Activated naive CD8-positive, alpha-beta T cell treated with anti-CD3 and anti-CD28 coated beads, Interleukin-2, amount 10 ng/mL, durations not matched to agents 7 days and 5 days (primary cell): ENCODE measurements at regions not wholly inside any gene's neighbourhood (a gene's known extent, or its start where the extent isn't known, plus 50 kb on each side); places are given as distances from the start of the nearest gene placed in this dataset.
"Not testable (repeated sequence)": the region's sequence is repeated elsewhere in the genome, so short reads cannot be mapped to it uniquely, and the experiment has no call there.

Experiments
- ATAC-seq: fragments of 150-1000 bp; cut with Tn5 transposase; one replicate; pipeline ENCODE4 v1.10.0; 2021; ENCODE audit warnings: low read depth, moderate library complexity
- POLR2A ChIA-PET: fragments of 350-600 bp; sonication (Branson Sonifier 250); formaldehyde crosslinking; loops from one replicate; lab custom pipeline; 2021; ENCODE audit warnings: antibody characterized with exemption; lab: Charles Lee
- DNase-seq: peaks from one replicate; pipeline ENCODE4 v3.0.0; 2021
- H3K27ac Mint-ChIP-seq: one replicate; pipeline ENCODE4 v1.8.0; 2022; ENCODE audit warnings: mild to moderate bottlenecking, mixed read lengths
- H3K27me3 Mint-ChIP-seq: one replicate; pipeline ENCODE4 v1.8.0; 2022; ENCODE audit warnings: mild to moderate bottlenecking, moderate library complexity, mixed read lengths
- H3K36me3 Mint-ChIP-seq: one replicate; pipeline ENCODE4 v1.8.0; 2021; ENCODE audit warnings: mild to moderate bottlenecking, mixed read lengths
- H3K4me1 Mint-ChIP-seq: one replicate; pipeline ENCODE4 v1.8.0; 2021; ENCODE audit warnings: mixed read lengths
- H3K4me3 Mint-ChIP-seq: one replicate; pipeline ENCODE4 v1.8.0; 2022; ENCODE audit warnings: mild to moderate bottlenecking, moderate library complexity, mixed read lengths
- H3K9me3 Mint-ChIP-seq: one replicate; pipeline ENCODE4 v1.8.0; 2021; ENCODE audit warnings: mixed read lengths

- H3K27ac Mint-ChIP-seq: no peak overlapping the region
- H3K36me3 Mint-ChIP-seq: no peaks in the 10 kb centered on the region
- no peaks in the 10 kb centered on the region for H3K4me1 Mint-ChIP-seq
- no peaks in the 10 kb centered on the region for H3K27me3 Mint-ChIP-seq
- DNase-seq (no peak), ATAC-seq (no peak)
- H3K4me3 Mint-ChIP-seq: no peak overlapping the region
- H3K9me3 Mint-ChIP-seq: peaks cover 8% of the 10 kb centered on the region
- POLR2A ChIA-PET: no interaction called here
Measured at GRCh38 chr3:26920646-26921478, 298.3 kb downstream of the LRRC3B start.

- POLR2A ChIA-PET: no interaction called here
- DNase-seq (no peak), ATAC-seq (no peak)
- H3K4me1 Mint-ChIP-seq: no peaks in the 10 kb centered on the region
- no peaks in the 10 kb centered on the region for H3K27me3 Mint-ChIP-seq
- H3K9me3 Mint-ChIP-seq: no peaks in the 10 kb centered on the region
- no peaks in the 10 kb centered on the region for H3K36me3 Mint-ChIP-seq
- H3K27ac Mint-ChIP-seq: no peak overlapping the region
- H3K4me3 Mint-ChIP-seq: no peak overlapping the region
Measured at GRCh38 chr3:26931896-26932295, 309.3 kb downstream of the LRRC3B start.

GRCh38 chr3:26932752-26933151 lies 310.2 kb downstream of the LRRC3B start:
- H3K27me3 Mint-ChIP-seq: no peaks in the 10 kb centered on the region
- POLR2A ChIA-PET: no interaction called here
- H3K4me3 Mint-ChIP-seq: no peak overlapping the region
- ATAC-seq: no peak
- H3K9me3 Mint-ChIP-seq: no peaks in the 10 kb centered on the region
- no peaks in the 10 kb centered on the region for H3K36me3 Mint-ChIP-seq
- no peaks in the 10 kb centered on the region for H3K4me1 Mint-ChIP-seq
- no peak overlapping the region for H3K27ac Mint-ChIP-seq
- no peak for DNase-seq

GRCh38 chr3:26945480-26945879 lies 322.9 kb downstream of the LRRC3B start:
- H3K4me3 Mint-ChIP-seq, H3K36me3 Mint-ChIP-seq, ATAC-seq, DNase-seq, H3K27me3 Mint-ChIP-seq, H3K9me3 Mint-ChIP-seq, POLR2A ChIA-PET, H3K4me1 Mint-ChIP-seq, H3K27ac Mint-ChIP-seq: not testable (repeated sequence)

- H3K27ac Mint-ChIP-seq: no peak overlapping the region
- H3K27me3 Mint-ChIP-seq: no peaks in the 10 kb centered on the region
- H3K4me3 Mint-ChIP-seq: no peak overlapping the region
- peaks cover 5% of the 10 kb centered on the region for H3K9me3 Mint-ChIP-seq
- no peaks in the 10 kb centered on the region for H3K36me3 Mint-ChIP-seq
- no peaks in the 10 kb centered on the region for H3K4me1 Mint-ChIP-seq
- ATAC-seq (no peak), DNase-seq (no peak)
- POLR2A ChIA-PET: no interaction called here
Measured at GRCh38 chr3:26960382-26960781, 337.8 kb downstream of the LRRC3B start.

- POLR2A ChIA-PET: no interaction called here
- Mint-ChIP-seq H3K4me3 (no peak overlapping the region), H3K4me1 (no peaks in the 10 kb centered on the region), H3K36me3 (no peaks in the 10 kb centered on the region), H3K27ac (no peak overlapping the region), H3K27me3 (no peaks in the 10 kb centered on the region), H3K9me3 (peaks cover 3% of the 10 kb centered on the region)
- ATAC-seq: no peak
- no peak for DNase-seq
Measured at GRCh38 chr3:26962492-26963360, 340.2 kb downstream of the LRRC3B start.

GRCh38 chr3:26963361-26963743 lies 340.8 kb downstream of the LRRC3B start:
- no peaks in the 10 kb centered on the region for H3K36me3 Mint-ChIP-seq
- POLR2A ChIA-PET: no interaction called here
- H3K27me3 Mint-ChIP-seq: no peaks in the 10 kb centered on the region
- H3K27ac Mint-ChIP-seq: no peak overlapping the region
- H3K4me3 Mint-ChIP-seq: no peak overlapping the region
- ATAC-seq (no peak), DNase-seq (no peak)
- no peaks in the 10 kb centered on the region for H3K4me1 Mint-ChIP-seq
- peaks cover 2% of the 10 kb centered on the region for H3K9me3 Mint-ChIP-seq

- H3K4me3 Mint-ChIP-seq: no peak overlapping the region
- no peaks in the 10 kb centered on the region for H3K27me3 Mint-ChIP-seq
- H3K27ac Mint-ChIP-seq: no peak overlapping the region
- no peaks in the 10 kb centered on the region for H3K4me1 Mint-ChIP-seq
- DNase-seq: no peak
- H3K9me3 Mint-ChIP-seq: no peaks in the 10 kb centered on the region
- H3K36me3 Mint-ChIP-seq: no peaks in the 10 kb centered on the region
- no peak for ATAC-seq
- POLR2A ChIA-PET: no interaction called here
Measured at GRCh38 chr3:26964313-26964712, 341.7 kb downstream of the LRRC3B start.

- no peaks in the 10 kb centered on the region for H3K4me1 Mint-ChIP-seq
- no peak for DNase-seq
- no peaks in the 10 kb centered on the region for H3K9me3 Mint-ChIP-seq
- no peaks in the 10 kb centered on the region for H3K27me3 Mint-ChIP-seq
- H3K36me3 Mint-ChIP-seq: no peaks in the 10 kb centered on the region
- no peak overlapping the region for H3K27ac Mint-ChIP-seq
- no peak for ATAC-seq
- H3K4me3 Mint-ChIP-seq: no peak overlapping the region
- POLR2A ChIA-PET: no interaction called here
Measured at GRCh38 chr3:26964836-26965235, 342.3 kb downstream of the LRRC3B start.

- H3K4me3 Mint-ChIP-seq: no peak overlapping the region
- no peaks in the 10 kb centered on the region for H3K9me3 Mint-ChIP-seq
- H3K27me3 Mint-ChIP-seq: no peaks in the 10 kb centered on the region
- no peak for ATAC-seq
- no peak overlapping the region for H3K27ac Mint-ChIP-seq
- no peak for DNase-seq
- no peaks in the 10 kb centered on the region for H3K36me3 Mint-ChIP-seq
- POLR2A ChIA-PET: no interaction called here
- H3K4me1 Mint-ChIP-seq: no peaks in the 10 kb centered on the region
Measured at GRCh38 chr3:26967501-26967900, 344.9 kb downstream of the LRRC3B start.

GRCh38 chr3:26984416-26985390 lies 362.1 kb downstream of the LRRC3B start:
- no peaks in the 10 kb centered on the region for H3K27me3 Mint-ChIP-seq
- ATAC-seq: no peak

GRCh38 chr3:26989037-26989436 lies 366.5 kb downstream of the LRRC3B start:
- H3K27me3 Mint-ChIP-seq: no peaks in the 10 kb centered on the region
- no peak for DNase-seq
- H3K9me3 Mint-ChIP-seq: peaks cover 4% of the 10 kb centered on the region
- POLR2A ChIA-PET: no interaction called here
- H3K27ac Mint-ChIP-seq: no peak overlapping the region
- H3K4me3 Mint-ChIP-seq: no peak overlapping the region
- ATAC-seq: no peak
- no peaks in the 10 kb centered on the region for H3K36me3 Mint-ChIP-seq
- no peaks in the 10 kb centered on the region for H3K4me1 Mint-ChIP-seq

More at GRCh38 chr3:26984416-26985390, 362.1 kb downstream of the LRRC3B start:
- H3K4me1 Mint-ChIP-seq: no peaks in the 10 kb centered on the region
- H3K36me3 Mint-ChIP-seq: no peaks in the 10 kb centered on the region
- H3K4me3 Mint-ChIP-seq: no peak overlapping the region
- no peaks in the 10 kb centered on the region for H3K9me3 Mint-ChIP-seq
- no peak overlapping the region for H3K27ac Mint-ChIP-seq
- POLR2A ChIA-PET: no interaction called here
- DNase-seq: no peak

- no peak for DNase-seq
Measured at GRCh38 chr3:26997226-26997625, 372.0 kb downstream of the NEK10 start.

More at GRCh38 chr3:26997226-26997625, 372.0 kb downstream of the NEK10 start:
- no peak overlapping the region for H3K27ac Mint-ChIP-seq
- ATAC-seq: no peak
- H3K4me3 Mint-ChIP-seq: no peak overlapping the region
- peaks cover 11% of the 10 kb centered on the region for H3K9me3 Mint-ChIP-seq
- H3K27me3 Mint-ChIP-seq: no peaks in the 10 kb centered on the region
- H3K36me3 Mint-ChIP-seq: no peaks in the 10 kb centered on the region
- H3K4me1 Mint-ChIP-seq: no peaks in the 10 kb centered on the region
- POLR2A ChIA-PET: no interaction called here
